Right lobe of liver (tissue), 4 donors: ENCODE measurements at regions not wholly inside any gene's neighbourhood (a gene's known extent, or its start where the extent isn't known, plus 50 kb on each side); places are given as distances from the start of the nearest gene placed in this dataset.
"Not testable (repeated sequence)": the region's sequence is repeated elsewhere in the genome, so short reads cannot be mapped to it uniquely, and the experiment has no call there.

Experiments
- CTCF ChIP-seq, 4 donors: fragments of 200-600 bp in 3 of 4; fragments of 450-650 bp in 1 of 4; IDR thresholded peaks; one replicate each; pipeline versions ENCODE4 v1.5.1 to v1.8.0; 2016 to 2022; ENCODE audit warnings: antibody characterized with exemption in 4 of 4, mild to moderate bottlenecking in 2 of 4
- POLR2A ChIP-seq: fragments of 450-650 bp; IDR thresholded peaks from one replicate; pipeline ENCODE4 v1.6.1; 2017; ENCODE audit warnings: antibody characterized with exemption, mild to moderate bottlenecking
- donor health status: DM: no; HTN: no; CAD: no.
- donor health status: DM: no; HTN: no; CAD: no.
- donor health status: DM: no; HTN: yes; CAD: no.

- TF ChIP-seq CTCF (IDR thresholded peaks at IDR 0.05); POLR2A: not testable (repeated sequence)
Observed at GRCh38 chr14:65179231-65179630, 76.9 kb upstream of the MAX start.
